Uterus (tissue), 2 donors: ENCODE measurements at regions not wholly inside any gene's neighbourhood (a gene's known extent, or its start where the extent isn't known, plus 50 kb on each side); places are given as distances from the start of the nearest gene placed in this dataset.

ENCODE experiments used
- POLR2A ChIP-seq, 2 donors: fragments of 450-650 bp; IDR thresholded peaks; one replicate each; pipeline ENCODE4 v1.6.1; 2016; ENCODE audit warnings: antibody characterized with exemption in 2 of 2, mild to moderate bottlenecking in 1 of 2, moderate library complexity in 1 of 2
- TF ChIP-seq, protein P1 (sequence below), 4 experiments: fragments of 200-600 bp in 2 of 4; fragments of 450-650 bp in 2 of 4; sonication (generic) in 2 of 4; IDR thresholded peaks; one replicate each; pipeline ENCODE4 v1.5.1; 2016 to 2019; ENCODE audit warnings: antibody characterized with exemption in 4 of 4, mild to moderate bottlenecking in 2 of 4, moderate library complexity in 1 of 4

DNA sequence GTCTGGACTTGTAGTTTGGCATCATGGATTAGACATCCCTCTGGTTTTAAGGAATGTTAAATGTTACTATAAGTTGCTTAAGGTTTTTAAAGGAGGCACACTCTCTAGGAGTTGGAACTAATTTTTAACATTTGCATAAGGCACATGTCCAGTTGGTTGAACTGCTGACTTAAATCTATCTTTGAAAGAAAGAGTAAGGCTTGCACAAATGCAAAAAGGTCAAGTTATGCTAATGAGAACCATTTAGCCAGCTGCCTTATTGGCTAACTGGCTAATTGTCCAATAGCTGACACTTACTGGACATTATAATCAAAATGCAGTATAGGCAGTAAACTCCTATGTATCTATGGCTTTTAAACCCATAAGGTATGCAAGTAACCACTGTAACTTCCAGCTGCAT lies 206.1 kb upstream of the TTC29 start:
- TF ChIP-seq, protein P1, sequence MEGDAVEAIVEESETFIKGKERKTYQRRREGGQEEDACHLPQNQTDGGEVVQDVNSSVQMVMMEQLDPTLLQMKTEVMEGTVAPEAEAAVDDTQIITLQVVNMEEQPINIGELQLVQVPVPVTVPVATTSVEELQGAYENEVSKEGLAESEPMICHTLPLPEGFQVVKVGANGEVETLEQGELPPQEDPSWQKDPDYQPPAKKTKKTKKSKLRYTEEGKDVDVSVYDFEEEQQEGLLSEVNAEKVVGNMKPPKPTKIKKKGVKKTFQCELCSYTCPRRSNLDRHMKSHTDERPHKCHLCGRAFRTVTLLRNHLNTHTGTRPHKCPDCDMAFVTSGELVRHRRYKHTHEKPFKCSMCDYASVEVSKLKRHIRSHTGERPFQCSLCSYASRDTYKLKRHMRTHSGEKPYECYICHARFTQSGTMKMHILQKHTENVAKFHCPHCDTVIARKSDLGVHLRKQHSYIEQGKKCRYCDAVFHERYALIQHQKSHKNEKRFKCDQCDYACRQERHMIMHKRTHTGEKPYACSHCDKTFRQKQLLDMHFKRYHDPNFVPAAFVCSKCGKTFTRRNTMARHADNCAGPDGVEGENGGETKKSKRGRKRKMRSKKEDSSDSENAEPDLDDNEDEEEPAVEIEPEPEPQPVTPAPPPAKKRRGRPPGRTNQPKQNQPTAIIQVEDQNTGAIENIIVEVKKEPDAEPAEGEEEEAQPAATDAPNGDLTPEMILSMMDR (IDR thresholded peaks at IDR 0.05) = no peak
- no peak for TF ChIP-seq POLR2A (IDR thresholded peaks at IDR 0.05)
